Kidney (tissue), 13 donors: ENCODE measurements at regions not wholly inside any gene's neighbourhood (a gene's known extent, or its start where the extent isn't known, plus 50 kb on each side); places are given as distances from the start of the nearest gene placed in this dataset.

Source experiments
- DNase-seq, 5 donors: peaks; one replicate each; pipeline ENCODE4 v3.0.0-alpha.2; 2013 to 2020
- FAIRE-seq: peaks from 2 replicates; lab custom pipeline; 2012; peaks lifted over from hg19 to GRCh38; lab: Jason Lieb, UNC
- H3K27ac ChIP-seq, 2 donors: one replicate each; pipeline ENCODE4 v1.7.0; 2013; ENCODE audit warnings: low read depth in 2 of 2, low read length in 2 of 2, inconsistent platforms in 1 of 2
- H3K27me3 ChIP-seq: one replicate; pipeline ENCODE4 v1.7.1; 2013; ENCODE audit warnings: low read length, inconsistent platforms; ENCODE audit not compliant: control insufficient read depth, insufficient read depth
- H3K36me3 ChIP-seq, 3 donors: one replicate each; pipeline versions ENCODE4 v1.7.0 to v1.7.1; 2013; ENCODE audit warnings: low read length in 3 of 3, control low read depth in 1 of 3, inconsistent platforms in 1 of 3; ENCODE audit not compliant: insufficient read depth in 3 of 3, control insufficient read depth in 2 of 3
- H3K4me1 ChIP-seq, 3 donors: one replicate each; pipeline versions ENCODE4 v1.7.0 to v1.7.1; 2013; ENCODE audit warnings: low read length in 3 of 3, inconsistent platforms in 1 of 3, low read depth in 1 of 3; ENCODE audit not compliant: control insufficient read depth in 2 of 3, insufficient read depth in 2 of 3
- H3K4me3 ChIP-seq, 3 donors: one replicate each; pipeline versions ENCODE4 v1.7.0 to v1.8.1; 2013; ENCODE audit warnings: low read length in 3 of 3, control low read depth in 1 of 3, inconsistent platforms in 1 of 3
- H3K9ac ChIP-seq, 3 donors: one replicate each; pipeline versions ENCODE4 v1.7.0 to v1.7.1; 2013; ENCODE audit warnings: low read length in 3 of 3, control low read depth in 1 of 3, inconsistent platforms in 1 of 3
- H3K9me3 ChIP-seq, 3 donors: one replicate each; pipeline versions ENCODE4 v1.7.0 to v1.7.1; 2013; ENCODE audit warnings: low read length in 3 of 3, control low read depth in 1 of 3, inconsistent platforms in 1 of 3; ENCODE audit not compliant: control insufficient read depth in 2 of 3, insufficient read depth in 1 of 3
- intact Hi-C: fragments of 100-400 bp; cut with DNase I; formaldehyde crosslinking; loops from one replicate; pipeline ENCODE4 v1.11.1; 2022
- TF ChIP-seq, protein P1 (sequence below): IDR thresholded peaks from 3 replicates; pipeline ENCODE4 v1.5.1; 2012; ENCODE audit warnings: mild to moderate bottlenecking, moderate library complexity, borderline replicate concordance; ENCODE audit not compliant: insufficient read depth; ENCODE audit errors: extremely low read depth
- donor health status: control.
- donor health status: control.
- donor health status: control.
- donor health status: control.
- donor health status: control.
- donor health status: DM: yes; HTN: yes; CAD: no.
- donor health status: Normal renal cell carcinoma (clear cell type).

DNA sequence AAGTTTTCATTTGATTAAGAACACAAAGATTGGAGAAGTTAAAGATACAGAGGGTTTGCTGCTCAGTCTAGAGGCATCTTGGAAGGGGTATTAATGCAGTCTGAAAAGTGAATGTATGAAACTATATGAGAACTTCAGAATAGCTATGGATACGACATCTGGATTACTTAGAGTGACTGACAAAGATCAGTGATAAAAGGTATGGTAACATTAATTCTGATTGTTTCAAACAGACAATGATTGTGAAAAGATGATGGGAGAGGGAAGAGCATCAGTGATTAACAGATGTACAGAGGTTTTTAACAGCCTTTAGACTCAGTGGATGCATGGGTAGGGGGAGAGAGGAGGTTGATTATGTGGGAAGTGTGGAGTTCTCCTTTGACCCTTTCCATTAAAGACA is 919.4 kb upstream of the CNTN5 start:
- H3K4me1 ChIP-seq = no peaks in the 10 kb centered on the region
- H3K27me3 ChIP-seq = no peaks in the 10 kb centered on the region
- no peaks in the 10 kb centered on the region for H3K9me3 ChIP-seq
- H3K27ac ChIP-seq = no peak overlapping the region
- intact Hi-C loops = no loop called here
- TF ChIP-seq, protein P1, sequence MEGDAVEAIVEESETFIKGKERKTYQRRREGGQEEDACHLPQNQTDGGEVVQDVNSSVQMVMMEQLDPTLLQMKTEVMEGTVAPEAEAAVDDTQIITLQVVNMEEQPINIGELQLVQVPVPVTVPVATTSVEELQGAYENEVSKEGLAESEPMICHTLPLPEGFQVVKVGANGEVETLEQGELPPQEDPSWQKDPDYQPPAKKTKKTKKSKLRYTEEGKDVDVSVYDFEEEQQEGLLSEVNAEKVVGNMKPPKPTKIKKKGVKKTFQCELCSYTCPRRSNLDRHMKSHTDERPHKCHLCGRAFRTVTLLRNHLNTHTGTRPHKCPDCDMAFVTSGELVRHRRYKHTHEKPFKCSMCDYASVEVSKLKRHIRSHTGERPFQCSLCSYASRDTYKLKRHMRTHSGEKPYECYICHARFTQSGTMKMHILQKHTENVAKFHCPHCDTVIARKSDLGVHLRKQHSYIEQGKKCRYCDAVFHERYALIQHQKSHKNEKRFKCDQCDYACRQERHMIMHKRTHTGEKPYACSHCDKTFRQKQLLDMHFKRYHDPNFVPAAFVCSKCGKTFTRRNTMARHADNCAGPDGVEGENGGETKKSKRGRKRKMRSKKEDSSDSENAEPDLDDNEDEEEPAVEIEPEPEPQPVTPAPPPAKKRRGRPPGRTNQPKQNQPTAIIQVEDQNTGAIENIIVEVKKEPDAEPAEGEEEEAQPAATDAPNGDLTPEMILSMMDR = no peak
- no peak for FAIRE-seq
- H3K9ac ChIP-seq = no peak overlapping the region
- no peak overlapping the region for H3K4me3 ChIP-seq
- no peak for DNase-seq
- H3K36me3 ChIP-seq = no peaks in the 10 kb centered on the region

DNA sequence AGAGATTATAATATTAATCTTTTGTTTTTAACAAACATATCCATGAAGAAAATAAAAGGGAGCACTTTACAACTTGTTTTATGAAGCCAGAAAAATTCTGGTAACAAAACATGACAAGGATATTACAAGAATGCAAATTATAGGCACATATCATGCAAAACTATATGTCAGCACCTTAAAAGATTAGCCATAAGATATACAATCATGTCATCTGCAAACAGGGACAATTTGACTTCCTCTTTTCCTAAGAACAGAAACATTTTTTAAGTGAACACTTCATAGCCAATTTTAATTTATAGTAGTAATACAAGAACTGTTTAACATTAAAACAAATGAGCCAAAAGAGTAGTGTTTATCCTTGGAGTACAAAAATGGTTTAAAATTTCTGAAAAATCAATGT is 916.5 kb upstream of the CNTN5 start:
- TF ChIP-seq, protein P1 = no peak
- H3K9ac ChIP-seq = no peak overlapping the region
- DNase-seq (no peak), FAIRE-seq (no peak)
- no peak overlapping the region for H3K27ac ChIP-seq
- no peak overlapping the region for H3K4me3 ChIP-seq
- no peaks in the 10 kb centered on the region for H3K9me3 ChIP-seq
- no peaks in the 10 kb centered on the region for H3K4me1 ChIP-seq
- intact Hi-C loops = no loop called here
- no peaks in the 10 kb centered on the region for H3K36me3 ChIP-seq
- H3K27me3 ChIP-seq = no peaks in the 10 kb centered on the region

DNA sequence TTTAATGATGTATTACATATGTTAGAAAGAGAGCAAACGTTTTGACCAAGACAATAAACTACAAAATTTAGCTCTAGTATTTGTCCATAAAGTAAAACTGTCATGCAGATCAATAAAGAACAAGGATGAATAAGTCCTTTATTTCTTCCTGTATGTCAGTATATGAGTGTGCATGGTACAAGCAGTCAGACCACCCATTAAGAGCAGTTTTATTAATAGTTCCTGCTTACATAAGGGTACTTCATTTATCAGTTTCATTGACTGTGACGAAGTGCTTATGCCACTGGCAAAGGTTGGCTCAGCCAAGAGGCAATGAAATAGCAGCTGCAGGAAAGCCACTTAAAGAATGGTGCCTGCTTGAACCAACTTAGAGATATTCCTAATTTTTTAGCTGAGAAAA is 913.0 kb upstream of the CNTN5 start:
- H3K27me3 ChIP-seq = no peaks in the 10 kb centered on the region
- H3K9me3 ChIP-seq = no peaks in the 10 kb centered on the region
- no peaks in the 10 kb centered on the region for H3K36me3 ChIP-seq
- TF ChIP-seq, protein P1 = no peak
- FAIRE-seq (no peak), DNase-seq (peak in 2 of 5 donors; percentile 44 to 55)
- H3K4me3 ChIP-seq = no peak overlapping the region
- H3K9ac ChIP-seq = no peak overlapping the region
- H3K4me1 ChIP-seq = no peaks in the 10 kb centered on the region
- H3K27ac ChIP-seq = no peak overlapping the region
- intact Hi-C loops = no loop called here

DNA sequence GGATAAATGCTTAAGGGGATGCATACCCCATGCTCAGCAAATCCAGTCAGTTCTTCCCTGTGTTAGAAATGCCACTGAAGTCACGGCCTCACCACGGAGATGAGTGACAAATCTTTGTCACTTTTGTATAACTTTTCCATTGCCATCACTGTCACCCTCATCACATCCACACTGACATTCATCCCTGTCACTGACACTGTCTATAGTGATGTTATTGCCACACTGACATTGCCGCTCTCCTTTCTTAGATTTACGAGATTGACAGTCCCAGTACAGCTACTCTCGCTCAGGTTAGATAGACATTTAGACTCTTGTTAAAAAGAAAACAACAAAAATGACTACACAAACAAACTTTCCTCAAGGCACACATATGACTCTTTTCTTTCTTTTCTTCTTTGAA is 910.7 kb upstream of the CNTN5 start:
- Histone ChIP-seq H3K36me3 (no peaks in the 10 kb centered on the region), H3K27me3 (no peaks in the 10 kb centered on the region), H3K4me3 (no peak overlapping the region), H3K27ac (no peak overlapping the region), H3K4me1 (no peaks in the 10 kb centered on the region), H3K9ac (no peak overlapping the region), H3K9me3 (no peaks in the 10 kb centered on the region)
- DNase-seq (no peak), FAIRE-seq (no peak)
- TF ChIP-seq, protein P1 = no peak
- intact Hi-C loops = no loop called here
